K562 (cell line): ENCODE measurements at regions not wholly inside any gene's neighbourhood (a gene's known extent, or its start where the extent isn't known, plus 50 kb on each side); places are given as distances from the start of the nearest gene placed in this dataset.

ENCODE experiments used
- ELK1 ChIP-seq: sonication (generic); formaldehyde crosslinking; IDR thresholded peaks from 2 replicates; pipeline ENCODE4 v1.8.1; 2022; ENCODE audit warnings: missing genetic modification reagents
- EZH2 ChIP-seq: IDR thresholded peaks from 2 replicates; pipeline ENCODE4 v1.6.1; 2012; ENCODE audit warnings: low read depth, mild to moderate bottlenecking, inconsistent platforms, low read length, borderline replicate concordance
- GATA2 ChIP-seq: sonication (generic); formaldehyde crosslinking; IDR thresholded peaks from 2 replicates; pipeline ENCODE4 v1.4.0; 2020; ENCODE audit warnings: mild to moderate bottlenecking, missing genetic modification reagents
- MEF2A ChIP-seq: IDR thresholded peaks from 2 replicates; pipeline ENCODE4 v1.6.1; 2011; ENCODE audit warnings: low read depth, mild to moderate bottlenecking, low read length, moderate library complexity; ENCODE audit not compliant: control insufficient read depth
- MTA3 ChIP-seq: fragments of 450-650 bp; formaldehyde crosslinking; IDR thresholded peaks from 2 replicates; pipeline ENCODE4 v1.6.1; 2017; ENCODE audit warnings: mild to moderate bottlenecking, borderline replicate concordance
- PBX2 ChIP-seq, 2 experiments: IDR thresholded peaks in 1 of 2; conservative IDR thresholded peaks in 1 of 2; 2 replicates each; pipeline ENCODE4 v1.6.1; 2016; ENCODE audit warnings: low read depth in 2 of 2, mild to moderate bottlenecking in 1 of 2, missing compliant biosample characterization in 1 of 2, missing genetic modification characterization in 1 of 2, moderate library complexity in 1 of 2
- SMAD1 ChIP-seq: fragments of 150-350 bp; IDR thresholded peaks from 2 replicates; pipeline ENCODE4 v1.6.1; 2014; ENCODE audit warnings: low read length, low read depth; ENCODE audit not compliant: partially characterized antibody
- SP2 ChIP-seq: IDR thresholded peaks from 2 replicates; pipeline ENCODE4 v1.6.1; 2011; ENCODE audit warnings: mild to moderate bottlenecking, low read depth, low read length, moderate library complexity; ENCODE audit not compliant: poor library complexity, severe bottlenecking; ENCODE audit errors: extremely low read depth
- SREBF2 ChIP-seq: sonication (generic); formaldehyde crosslinking; IDR thresholded peaks from 2 replicates; pipeline ENCODE4 v1.4.0; 2020; ENCODE audit warnings: mild to moderate bottlenecking, missing genetic modification reagents
- ZNF274 ChIP-seq: IDR thresholded peaks from 2 replicates; pipeline ENCODE4 v1.6.1; 2011; ENCODE audit warnings: low read depth, mild to moderate bottlenecking, low read length, moderate library complexity, borderline replicate concordance
- ZNF41 ChIP-seq: fragments of 250-450 bp; sonication (Bioruptor Pico); conservative IDR thresholded peaks from 2 replicates; pipeline ENCODE4 v1.4.0; 2020; ENCODE audit warnings: mild to moderate bottlenecking
- ZNF639 ChIP-seq, 2 experiments: fragments of 200-800 bp in 1 of 2; sonication (Bioruptor generic) in 1 of 2; sonication (generic) in 1 of 2; formaldehyde crosslinking in 1 of 2; IDR thresholded peaks in 1 of 2; conservative IDR thresholded peaks in 1 of 2; 2 replicates each; pipeline versions ENCODE4 v1.5.0 to v1.6.1; 2016 to 2020; ENCODE audit warnings: missing compliant biosample characterization in 1 of 2, missing genetic modification characterization in 1 of 2, missing genetic modification reagents in 1 of 2

GRCh38 chr4:153058671-153059060 lies 122.5 kb downstream of the FHDC1 start:
- no peak for TF ChIP-seq GATA2 (CRISPR knock-in tag)
- TF ChIP-seq ZNF274 = no peak
- TF ChIP-seq ELK1 = no peak
- no peak for TF ChIP-seq ZNF41 (CRISPR knock-in tag)
- TF ChIP-seq SMAD1 = no peak
- TF ChIP-seq SP2 = no peak
- TF ChIP-seq SREBF2 = no peak
- TF ChIP-seq EZH2 = no peak
- no peak for TF ChIP-seq ZNF639 (CRISPR knock-in tag; conservative IDR thresholded peaks at IDR 0.05 in 1 of 2, IDR thresholded peaks at IDR 0.05 in 1 of 2)
- no peak for TF ChIP-seq MTA3
- TF ChIP-seq MEF2A = no peak
- no peak for TF ChIP-seq PBX2 (CRISPR knock-in tag; IDR thresholded peaks at IDR 0.05; ENCODE audit: low read depth)
- no peak for TF ChIP-seq PBX2 (tag; conservative IDR thresholded peaks at IDR 0.05; ENCODE audit: low read depth)
